SK-N-SH treated with all-trans-retinoic acid at 6 μM for 48 hours (cell line): ENCODE measurements at regions not wholly inside any gene's neighbourhood (a gene's known extent, or its start where the extent isn't known, plus 50 kb on each side); places are given as distances from the start of the nearest gene placed in this dataset.

ENCODE experiments used
- ARNTL ChIP-seq: fragments of 450-650 bp; formaldehyde crosslinking; IDR thresholded peaks from 2 replicates; pipeline ENCODE4 v1.5.0; 2020; ENCODE audit warnings: low read depth, mild to moderate bottlenecking, moderate library complexity, borderline replicate concordance
- BACH2 ChIP-seq: fragments of 250-450 bp; sonication (Bioruptor Pico); IDR thresholded peaks from 2 replicates; pipeline ENCODE4 v1.9.0; 2021; ENCODE audit warnings: mild to moderate bottlenecking, borderline replicate concordance
- ESRRG ChIP-seq: fragments of 250-450 bp; sonication (Bioruptor Pico); IDR thresholded peaks from 2 replicates; pipeline ENCODE4 v1.6.1; 2021; ENCODE audit warnings: mild to moderate bottlenecking
- ISL1 ChIP-seq: fragments of 250-450 bp; sonication (Bioruptor Pico); IDR thresholded peaks from 2 replicates; pipeline ENCODE4 v2.1.2; 2022; ENCODE audit warnings: mild to moderate bottlenecking, moderate library complexity
- OSR1 ChIP-seq: fragments of 250-450 bp; sonication (Bioruptor Pico); IDR thresholded peaks from 2 replicates; pipeline ENCODE4 v1.8.0; 2022; ENCODE audit warnings: moderate library complexity, mild to moderate bottlenecking, inconsistent platforms
- PPARA ChIP-seq: fragments of 250-450 bp; sonication (Bioruptor Pico); IDR thresholded peaks from 2 replicates; pipeline ENCODE4 v1.5.0; 2020; ENCODE audit warnings: mild to moderate bottlenecking, borderline replicate concordance
- TCF4 ChIP-seq: fragments of 250-450 bp; sonication (Bioruptor Pico); IDR thresholded peaks from 2 replicates; pipeline ENCODE4 v1.8.0; 2021; ENCODE audit warnings: mild to moderate bottlenecking, moderate library complexity, borderline replicate concordance
- ZFP3 ChIP-seq: fragments of 250-450 bp; sonication (Bioruptor Pico); IDR thresholded peaks from 2 replicates; pipeline ENCODE4 v1.5.0; 2020; ENCODE audit warnings: mild to moderate bottlenecking, moderate library complexity
- ZNF70 ChIP-seq: fragments of 450-650 bp; formaldehyde crosslinking; IDR thresholded peaks from 2 replicates; pipeline ENCODE4 v1.5.0; 2020; ENCODE audit warnings: mild to moderate bottlenecking, moderate library complexity
- ZNF8 ChIP-seq: fragments of 450-650 bp; formaldehyde crosslinking; IDR thresholded peaks from 2 replicates; pipeline ENCODE4 v1.5.0; 2020; ENCODE audit warnings: mild to moderate bottlenecking, moderate library complexity
- TF ChIP-seq, protein P1 (sequence below): fragments of 250-450 bp; sonication (Bioruptor Pico); IDR thresholded peaks from 2 replicates; pipeline ENCODE4 v1.8.0; 2021; ENCODE audit warnings: low read depth, mild to moderate bottlenecking, moderate library complexity, borderline replicate concordance
- TF ChIP-seq, protein P2 (sequence below): fragments of 250-450 bp; sonication (Bioruptor Pico); IDR thresholded peaks from 2 replicates; pipeline ENCODE4 v1.5.0; 2020; ENCODE audit warnings: mild to moderate bottlenecking, moderate library complexity
- TF ChIP-seq, protein P3 (sequence below): fragments of 250-450 bp; sonication (Bioruptor Pico); IDR thresholded peaks from 2 replicates; pipeline ENCODE4 v1.8.0; 2020; ENCODE audit warnings: mild to moderate bottlenecking, moderate library complexity, borderline replicate concordance
- TF ChIP-seq, protein P4 (sequence below): fragments of 250-450 bp; sonication (Bioruptor Pico); IDR thresholded peaks from 2 replicates; pipeline ENCODE4 v1.5.1; 2020; ENCODE audit warnings: low read depth, mild to moderate bottlenecking, moderate library complexity

GRCh38 chr15:47410247-47410646 lies 307.1 kb upstream of the SEMA6D start:
- TF ChIP-seq, protein P1, sequence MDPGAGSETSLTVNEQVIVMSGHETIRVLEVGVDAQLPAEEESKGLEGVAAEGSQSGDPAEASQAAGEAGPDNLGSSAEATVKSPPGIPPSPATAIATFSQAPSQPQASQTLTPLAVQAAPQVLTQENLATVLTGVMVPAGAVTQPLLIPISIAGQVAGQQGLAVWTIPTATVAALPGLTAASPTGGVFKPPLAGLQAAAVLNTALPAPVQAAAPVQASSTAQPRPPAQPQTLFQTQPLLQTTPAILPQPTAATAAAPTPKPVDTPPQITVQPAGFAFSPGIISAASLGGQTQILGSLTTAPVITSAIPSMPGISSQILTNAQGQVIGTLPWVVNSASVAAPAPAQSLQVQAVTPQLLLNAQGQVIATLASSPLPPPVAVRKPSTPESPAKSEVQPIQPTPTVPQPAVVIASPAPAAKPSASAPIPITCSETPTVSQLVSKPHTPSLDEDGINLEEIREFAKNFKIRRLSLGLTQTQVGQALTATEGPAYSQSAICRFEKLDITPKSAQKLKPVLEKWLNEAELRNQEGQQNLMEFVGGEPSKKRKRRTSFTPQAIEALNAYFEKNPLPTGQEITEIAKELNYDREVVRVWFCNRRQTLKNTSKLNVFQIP: no peak
- TF ChIP-seq ZFP3 (CRISPR knock-in tag): no peak
- no peak for TF ChIP-seq TCF4 (CRISPR knock-in tag)
- TF ChIP-seq BACH2 (CRISPR knock-in tag): no peak
- TF ChIP-seq ESRRG (CRISPR knock-in tag): no peak
- no peak for TF ChIP-seq ARNTL (CRISPR knock-in tag)
- TF ChIP-seq, protein P2, sequence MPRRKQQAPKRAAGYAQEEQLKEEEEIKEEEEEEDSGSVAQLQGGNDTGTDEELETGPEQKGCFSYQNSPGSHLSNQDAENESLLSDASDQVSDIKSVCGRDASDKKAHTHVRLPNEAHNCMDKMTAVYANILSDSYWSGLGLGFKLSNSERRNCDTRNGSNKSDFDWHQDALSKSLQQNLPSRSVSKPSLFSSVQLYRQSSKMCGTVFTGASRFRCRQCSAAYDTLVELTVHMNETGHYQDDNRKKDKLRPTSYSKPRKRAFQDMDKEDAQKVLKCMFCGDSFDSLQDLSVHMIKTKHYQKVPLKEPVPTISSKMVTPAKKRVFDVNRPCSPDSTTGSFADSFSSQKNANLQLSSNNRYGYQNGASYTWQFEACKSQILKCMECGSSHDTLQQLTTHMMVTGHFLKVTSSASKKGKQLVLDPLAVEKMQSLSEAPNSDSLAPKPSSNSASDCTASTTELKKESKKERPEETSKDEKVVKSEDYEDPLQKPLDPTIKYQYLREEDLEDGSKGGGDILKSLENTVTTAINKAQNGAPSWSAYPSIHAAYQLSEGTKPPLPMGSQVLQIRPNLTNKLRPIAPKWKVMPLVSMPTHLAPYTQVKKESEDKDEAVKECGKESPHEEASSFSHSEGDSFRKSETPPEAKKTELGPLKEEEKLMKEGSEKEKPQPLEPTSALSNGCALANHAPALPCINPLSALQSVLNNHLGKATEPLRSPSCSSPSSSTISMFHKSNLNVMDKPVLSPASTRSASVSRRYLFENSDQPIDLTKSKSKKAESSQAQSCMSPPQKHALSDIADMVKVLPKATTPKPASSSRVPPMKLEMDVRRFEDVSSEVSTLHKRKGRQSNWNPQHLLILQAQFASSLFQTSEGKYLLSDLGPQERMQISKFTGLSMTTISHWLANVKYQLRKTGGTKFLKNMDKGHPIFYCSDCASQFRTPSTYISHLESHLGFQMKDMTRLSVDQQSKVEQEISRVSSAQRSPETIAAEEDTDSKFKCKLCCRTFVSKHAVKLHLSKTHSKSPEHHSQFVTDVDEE: no peak
- TF ChIP-seq OSR1 (CRISPR knock-in tag): no peak
- TF ChIP-seq ZNF8 (CRISPR knock-in tag): no peak
- TF ChIP-seq, protein P3, sequence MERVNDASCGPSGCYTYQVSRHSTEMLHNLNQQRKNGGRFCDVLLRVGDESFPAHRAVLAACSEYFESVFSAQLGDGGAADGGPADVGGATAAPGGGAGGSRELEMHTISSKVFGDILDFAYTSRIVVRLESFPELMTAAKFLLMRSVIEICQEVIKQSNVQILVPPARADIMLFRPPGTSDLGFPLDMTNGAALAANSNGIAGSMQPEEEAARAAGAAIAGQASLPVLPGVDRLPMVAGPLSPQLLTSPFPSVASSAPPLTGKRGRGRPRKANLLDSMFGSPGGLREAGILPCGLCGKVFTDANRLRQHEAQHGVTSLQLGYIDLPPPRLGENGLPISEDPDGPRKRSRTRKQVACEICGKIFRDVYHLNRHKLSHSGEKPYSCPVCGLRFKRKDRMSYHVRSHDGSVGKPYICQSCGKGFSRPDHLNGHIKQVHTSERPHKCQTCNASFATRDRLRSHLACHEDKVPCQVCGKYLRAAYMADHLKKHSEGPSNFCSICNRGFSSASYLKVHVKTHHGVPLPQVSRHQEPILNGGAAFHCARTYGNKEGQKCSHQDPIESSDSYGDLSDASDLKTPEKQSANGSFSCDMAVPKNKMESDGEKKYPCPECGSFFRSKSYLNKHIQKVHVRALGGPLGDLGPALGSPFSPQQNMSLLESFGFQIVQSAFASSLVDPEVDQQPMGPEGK: no peak
- TF ChIP-seq, protein P4, sequence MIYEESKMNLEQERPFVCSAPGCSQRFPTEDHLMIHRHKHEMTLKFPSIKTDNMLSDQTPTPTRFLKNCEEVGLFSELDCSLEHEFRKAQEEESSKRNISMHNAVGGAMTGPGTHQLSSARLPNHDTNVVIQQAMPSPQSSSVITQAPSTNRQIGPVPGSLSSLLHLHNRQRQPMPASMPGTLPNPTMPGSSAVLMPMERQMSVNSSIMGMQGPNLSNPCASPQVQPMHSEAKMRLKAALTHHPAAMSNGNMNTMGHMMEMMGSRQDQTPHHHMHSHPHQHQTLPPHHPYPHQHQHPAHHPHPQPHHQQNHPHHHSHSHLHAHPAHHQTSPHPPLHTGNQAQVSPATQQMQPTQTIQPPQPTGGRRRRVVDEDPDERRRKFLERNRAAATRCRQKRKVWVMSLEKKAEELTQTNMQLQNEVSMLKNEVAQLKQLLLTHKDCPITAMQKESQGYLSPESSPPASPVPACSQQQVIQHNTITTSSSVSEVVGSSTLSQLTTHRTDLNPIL (CRISPR knock-in tag): no peak
- TF ChIP-seq ZNF70 (CRISPR knock-in tag): no peak
- no peak for TF ChIP-seq ISL1
- no peak for TF ChIP-seq PPARA (CRISPR knock-in tag)
